ENCODE measurements at regions not wholly inside any gene's neighbourhood (a gene's known extent, or its start where the extent isn't known, plus 50 kb on each side); places are given as distances from the start of the nearest gene placed in this dataset.
"Not testable (repeated sequence)": the region's sequence is repeated elsewhere in the genome, so short reads cannot be mapped to it uniquely, and the experiment has no call there.

DNA sequence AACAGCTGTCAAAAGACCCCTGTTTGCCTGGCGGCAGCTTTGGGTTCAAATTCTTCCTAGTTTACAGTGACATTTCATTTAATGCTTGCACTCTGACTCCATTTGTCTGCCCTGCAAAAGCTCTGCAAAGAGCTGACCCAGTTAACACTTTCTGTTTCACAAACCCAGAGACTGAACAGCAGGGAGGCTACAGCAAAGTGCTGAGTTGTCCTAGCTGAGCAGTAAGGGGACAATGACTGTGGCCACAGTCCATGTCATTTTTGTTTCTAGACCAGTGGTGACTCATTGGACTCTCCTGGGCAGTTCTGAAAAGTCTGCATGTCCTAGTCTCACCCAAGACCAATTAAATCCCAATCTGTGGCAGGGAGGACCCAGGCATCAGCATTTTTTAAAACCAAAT is 994.8 kb upstream of the WWC1 start (continued):
- TF ChIP-seq, protein P1, sequence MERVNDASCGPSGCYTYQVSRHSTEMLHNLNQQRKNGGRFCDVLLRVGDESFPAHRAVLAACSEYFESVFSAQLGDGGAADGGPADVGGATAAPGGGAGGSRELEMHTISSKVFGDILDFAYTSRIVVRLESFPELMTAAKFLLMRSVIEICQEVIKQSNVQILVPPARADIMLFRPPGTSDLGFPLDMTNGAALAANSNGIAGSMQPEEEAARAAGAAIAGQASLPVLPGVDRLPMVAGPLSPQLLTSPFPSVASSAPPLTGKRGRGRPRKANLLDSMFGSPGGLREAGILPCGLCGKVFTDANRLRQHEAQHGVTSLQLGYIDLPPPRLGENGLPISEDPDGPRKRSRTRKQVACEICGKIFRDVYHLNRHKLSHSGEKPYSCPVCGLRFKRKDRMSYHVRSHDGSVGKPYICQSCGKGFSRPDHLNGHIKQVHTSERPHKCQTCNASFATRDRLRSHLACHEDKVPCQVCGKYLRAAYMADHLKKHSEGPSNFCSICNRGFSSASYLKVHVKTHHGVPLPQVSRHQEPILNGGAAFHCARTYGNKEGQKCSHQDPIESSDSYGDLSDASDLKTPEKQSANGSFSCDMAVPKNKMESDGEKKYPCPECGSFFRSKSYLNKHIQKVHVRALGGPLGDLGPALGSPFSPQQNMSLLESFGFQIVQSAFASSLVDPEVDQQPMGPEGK (CRISPR knock-in tag; IDR thresholded peaks at IDR 0.05; ENCODE audit: borderline replicate concordance) = no peak
- TF ChIP-seq BACH2 (CRISPR knock-in tag; IDR thresholded peaks at IDR 0.05; ENCODE audit: borderline replicate concordance) (no peak), GLIS3 (CRISPR knock-in tag; IDR thresholded peaks at IDR 0.05) (no peak), OSR1 (CRISPR knock-in tag; IDR thresholded peaks at IDR 0.05) (no peak), ISL1 (CRISPR knock-in tag; IDR thresholded peaks at IDR 0.05) (no peak), RARB (CRISPR knock-in tag; IDR thresholded peaks at IDR 0.05) (no peak), ZC3H10 (CRISPR knock-in tag; IDR thresholded peaks at IDR 0.05) (no peak)
- TF ChIP-seq, protein P2, sequence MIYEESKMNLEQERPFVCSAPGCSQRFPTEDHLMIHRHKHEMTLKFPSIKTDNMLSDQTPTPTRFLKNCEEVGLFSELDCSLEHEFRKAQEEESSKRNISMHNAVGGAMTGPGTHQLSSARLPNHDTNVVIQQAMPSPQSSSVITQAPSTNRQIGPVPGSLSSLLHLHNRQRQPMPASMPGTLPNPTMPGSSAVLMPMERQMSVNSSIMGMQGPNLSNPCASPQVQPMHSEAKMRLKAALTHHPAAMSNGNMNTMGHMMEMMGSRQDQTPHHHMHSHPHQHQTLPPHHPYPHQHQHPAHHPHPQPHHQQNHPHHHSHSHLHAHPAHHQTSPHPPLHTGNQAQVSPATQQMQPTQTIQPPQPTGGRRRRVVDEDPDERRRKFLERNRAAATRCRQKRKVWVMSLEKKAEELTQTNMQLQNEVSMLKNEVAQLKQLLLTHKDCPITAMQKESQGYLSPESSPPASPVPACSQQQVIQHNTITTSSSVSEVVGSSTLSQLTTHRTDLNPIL (CRISPR knock-in tag; IDR thresholded peaks at IDR 0.05; ENCODE audit: low read depth) = no peak

DNA sequence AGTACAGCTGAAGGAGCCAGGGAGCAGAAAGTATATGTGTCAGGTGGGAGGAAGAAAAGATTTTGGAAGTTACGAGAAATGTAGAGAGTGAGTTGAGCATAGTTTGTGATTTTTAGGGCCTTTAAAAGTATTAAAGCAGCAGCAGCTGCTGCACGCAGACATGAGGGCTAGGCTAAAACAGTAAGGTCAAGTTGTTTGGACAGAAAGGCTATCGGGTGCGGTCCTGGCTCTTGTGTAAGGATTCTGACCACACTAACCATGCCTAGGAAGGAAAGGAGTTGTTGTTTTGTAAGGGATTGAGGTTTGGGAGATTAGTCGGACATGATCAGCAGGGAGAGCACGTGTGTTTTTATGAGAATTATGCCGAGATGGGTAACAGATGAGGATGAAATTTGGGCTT is 991.6 kb upstream of the WWC1 start:
- ATAC-seq = not testable (repeated sequence)

DNA sequence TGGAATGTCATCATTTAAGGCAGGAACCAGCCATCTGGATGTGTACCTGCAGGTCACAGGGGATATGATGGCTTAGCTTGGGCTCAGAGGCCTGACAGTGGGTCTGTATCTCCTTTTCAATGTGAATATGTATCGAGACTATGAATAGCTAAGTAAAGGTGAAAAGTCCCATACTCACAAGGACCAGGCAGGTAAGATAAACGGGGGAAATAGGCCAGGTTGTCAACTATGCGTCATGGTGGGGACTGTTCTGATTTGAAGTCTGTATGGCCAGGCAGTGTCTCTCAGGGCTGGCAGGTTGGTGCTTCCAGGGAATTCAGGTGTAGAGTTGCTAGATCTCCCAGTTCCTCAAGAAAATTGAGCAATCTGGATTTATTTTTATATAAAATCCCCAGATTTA is 987.9 kb upstream of the WWC1 start:
- no peak for ATAC-seq
- TF ChIP-seq ZFP3 (CRISPR knock-in tag; IDR thresholded peaks at IDR 0.05) (no peak), ZNF565 (CRISPR knock-in tag; conservative IDR thresholded peaks at IDR 0.05; ENCODE audit: low read depth) (no peak), SNAI2 (CRISPR knock-in tag; IDR thresholded peaks at IDR 0.05) (no peak), ZNF70 (CRISPR knock-in tag; IDR thresholded peaks at IDR 0.05) (no peak), RARB (CRISPR knock-in tag; IDR thresholded peaks at IDR 0.05) (no peak), ZNF8 (CRISPR knock-in tag; IDR thresholded peaks at IDR 0.05) (no peak), ESRRG (CRISPR knock-in tag; IDR thresholded peaks at IDR 0.05) (no peak), ZC3H10 (CRISPR knock-in tag; IDR thresholded peaks at IDR 0.05) (no peak), ISL1 (CRISPR knock-in tag; IDR thresholded peaks at IDR 0.05) (no peak), OSR1 (CRISPR knock-in tag; IDR thresholded peaks at IDR 0.05) (no peak), ZFP30 (CRISPR knock-in tag; IDR thresholded peaks at IDR 0.05) (no peak), TOX (CRISPR knock-in tag; IDR thresholded peaks at IDR 0.05; ENCODE audit: borderline replicate concordance) (no peak), BACH2 (CRISPR knock-in tag; IDR thresholded peaks at IDR 0.05; ENCODE audit: borderline replicate concordance) (no peak), PPARA (CRISPR knock-in tag; IDR thresholded peaks at IDR 0.05; ENCODE audit: borderline replicate concordance) (no peak), CSDC2 (CRISPR knock-in tag; IDR thresholded peaks at IDR 0.05) (no peak), GLIS3 (CRISPR knock-in tag; IDR thresholded peaks at IDR 0.05) (no peak)
- TF ChIP-seq, protein P3, sequence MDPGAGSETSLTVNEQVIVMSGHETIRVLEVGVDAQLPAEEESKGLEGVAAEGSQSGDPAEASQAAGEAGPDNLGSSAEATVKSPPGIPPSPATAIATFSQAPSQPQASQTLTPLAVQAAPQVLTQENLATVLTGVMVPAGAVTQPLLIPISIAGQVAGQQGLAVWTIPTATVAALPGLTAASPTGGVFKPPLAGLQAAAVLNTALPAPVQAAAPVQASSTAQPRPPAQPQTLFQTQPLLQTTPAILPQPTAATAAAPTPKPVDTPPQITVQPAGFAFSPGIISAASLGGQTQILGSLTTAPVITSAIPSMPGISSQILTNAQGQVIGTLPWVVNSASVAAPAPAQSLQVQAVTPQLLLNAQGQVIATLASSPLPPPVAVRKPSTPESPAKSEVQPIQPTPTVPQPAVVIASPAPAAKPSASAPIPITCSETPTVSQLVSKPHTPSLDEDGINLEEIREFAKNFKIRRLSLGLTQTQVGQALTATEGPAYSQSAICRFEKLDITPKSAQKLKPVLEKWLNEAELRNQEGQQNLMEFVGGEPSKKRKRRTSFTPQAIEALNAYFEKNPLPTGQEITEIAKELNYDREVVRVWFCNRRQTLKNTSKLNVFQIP (CRISPR knock-in tag; IDR thresholded peaks at IDR 0.05; ENCODE audit: borderline replicate concordance, low read depth) = no peak
- TF ChIP-seq, protein P4, sequence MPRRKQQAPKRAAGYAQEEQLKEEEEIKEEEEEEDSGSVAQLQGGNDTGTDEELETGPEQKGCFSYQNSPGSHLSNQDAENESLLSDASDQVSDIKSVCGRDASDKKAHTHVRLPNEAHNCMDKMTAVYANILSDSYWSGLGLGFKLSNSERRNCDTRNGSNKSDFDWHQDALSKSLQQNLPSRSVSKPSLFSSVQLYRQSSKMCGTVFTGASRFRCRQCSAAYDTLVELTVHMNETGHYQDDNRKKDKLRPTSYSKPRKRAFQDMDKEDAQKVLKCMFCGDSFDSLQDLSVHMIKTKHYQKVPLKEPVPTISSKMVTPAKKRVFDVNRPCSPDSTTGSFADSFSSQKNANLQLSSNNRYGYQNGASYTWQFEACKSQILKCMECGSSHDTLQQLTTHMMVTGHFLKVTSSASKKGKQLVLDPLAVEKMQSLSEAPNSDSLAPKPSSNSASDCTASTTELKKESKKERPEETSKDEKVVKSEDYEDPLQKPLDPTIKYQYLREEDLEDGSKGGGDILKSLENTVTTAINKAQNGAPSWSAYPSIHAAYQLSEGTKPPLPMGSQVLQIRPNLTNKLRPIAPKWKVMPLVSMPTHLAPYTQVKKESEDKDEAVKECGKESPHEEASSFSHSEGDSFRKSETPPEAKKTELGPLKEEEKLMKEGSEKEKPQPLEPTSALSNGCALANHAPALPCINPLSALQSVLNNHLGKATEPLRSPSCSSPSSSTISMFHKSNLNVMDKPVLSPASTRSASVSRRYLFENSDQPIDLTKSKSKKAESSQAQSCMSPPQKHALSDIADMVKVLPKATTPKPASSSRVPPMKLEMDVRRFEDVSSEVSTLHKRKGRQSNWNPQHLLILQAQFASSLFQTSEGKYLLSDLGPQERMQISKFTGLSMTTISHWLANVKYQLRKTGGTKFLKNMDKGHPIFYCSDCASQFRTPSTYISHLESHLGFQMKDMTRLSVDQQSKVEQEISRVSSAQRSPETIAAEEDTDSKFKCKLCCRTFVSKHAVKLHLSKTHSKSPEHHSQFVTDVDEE (CRISPR knock-in tag; IDR thresholded peaks at IDR 0.05) = no peak
- TF ChIP-seq, protein P2 (CRISPR knock-in tag; IDR thresholded peaks at IDR 0.05; ENCODE audit: low read depth) = no peak

Measured in SK-N-SH treated with all-trans-retinoic acid at 6 μM for 48 hours (cell line).